ENCODE measurements at regions not wholly inside any gene's neighbourhood (a gene's known extent, or its start where the extent isn't known, plus 50 kb on each side); places are given as distances from the start of the nearest gene placed in this dataset.

DNA sequence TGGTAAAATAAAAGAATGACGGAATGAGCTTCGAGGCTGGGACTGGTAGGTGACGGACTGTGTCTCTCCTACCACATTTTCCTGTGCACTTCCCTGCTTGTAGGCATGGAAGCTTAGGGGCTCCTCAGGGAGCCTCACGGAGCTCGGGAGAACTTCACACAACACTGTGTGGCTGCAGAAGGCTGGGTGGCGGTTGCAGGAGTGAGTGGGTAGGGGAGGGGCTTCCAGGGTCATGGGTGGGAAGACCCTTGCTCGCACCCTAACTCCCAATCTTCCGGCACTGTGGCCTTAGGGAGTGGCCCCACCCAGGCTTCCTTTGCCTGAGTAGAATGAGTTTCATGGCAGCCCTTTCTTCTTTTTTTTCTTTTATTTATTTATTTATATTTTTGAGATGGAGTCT, 128.6 kb downstream of the INHBB start:
- DNase-seq (ENCODE audit: low read depth, low spot score): no peak
- TF ChIP-seq CTCF (conservative IDR thresholded peaks at IDR 0.05): no peak
- H3K27me3 Mint-ChIP-seq (ENCODE audit: low read depth): peaks cover 83% of the 10 kb centered on the region
- H3K9me3 Mint-ChIP-seq: peaks cover 3% of the 10 kb centered on the region
- no peaks in the 10 kb centered on the region for H3K4me1 Mint-ChIP-seq
- H3K36me3 Mint-ChIP-seq (ENCODE audit: low read depth): peaks cover 3% of the 10 kb centered on the region
- no peak overlapping the region for H3K4me3 Mint-ChIP-seq
- H3K27ac Mint-ChIP-seq (ENCODE audit: unreplicated experiment): no peak overlapping the region

GRCh38 chr2:120476141-120476540, 130.2 kb downstream of the INHBB start:
- Mint-ChIP-seq H3K4me1 (no peaks in the 10 kb centered on the region), H3K36me3 (ENCODE audit: low read depth) (peaks cover 3% of the 10 kb centered on the region), H3K27me3 (ENCODE audit: low read depth) (peaks cover 76% of the 10 kb centered on the region), H3K9me3 (peaks cover 3% of the 10 kb centered on the region), H3K4me3 (no peak overlapping the region), H3K27ac (ENCODE audit: unreplicated experiment) (no peak overlapping the region)
- TF ChIP-seq CTCF (conservative IDR thresholded peaks at IDR 0.05): no peak
- no peak for DNase-seq (ENCODE audit: low read depth, low spot score)

DNA sequence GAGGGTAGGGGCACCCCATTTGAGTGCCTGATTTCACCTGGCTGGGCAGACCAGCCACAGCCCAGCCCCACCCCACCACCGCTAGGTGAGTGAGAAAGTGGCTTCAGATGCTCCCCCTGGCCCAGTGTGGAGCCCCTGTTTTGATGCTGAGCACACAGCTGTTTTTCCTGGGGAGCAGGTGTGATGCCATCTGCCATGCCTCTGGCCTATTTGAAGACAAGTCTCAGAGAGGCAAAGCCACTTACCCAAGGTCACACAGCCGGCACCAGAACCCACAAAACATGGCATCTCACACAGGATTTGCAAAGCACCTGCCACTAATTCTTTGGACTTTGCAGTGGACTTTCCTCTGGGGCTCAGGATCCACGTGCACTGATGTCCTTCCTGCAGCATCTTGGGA, 131.3 kb downstream of the INHBB start:
- Mint-ChIP-seq H3K27ac (ENCODE audit: unreplicated experiment) (no peak overlapping the region), H3K9me3 (peaks cover 3% of the 10 kb centered on the region), H3K4me1 (no peaks in the 10 kb centered on the region), H3K36me3 (ENCODE audit: low read depth) (peaks cover 3% of the 10 kb centered on the region), H3K27me3 (ENCODE audit: low read depth) (peaks cover 72% of the 10 kb centered on the region), H3K4me3 (no peak overlapping the region)
- TF ChIP-seq CTCF (conservative IDR thresholded peaks at IDR 0.05): no peak
- DNase-seq (ENCODE audit: low read depth, low spot score): no peak

DNA sequence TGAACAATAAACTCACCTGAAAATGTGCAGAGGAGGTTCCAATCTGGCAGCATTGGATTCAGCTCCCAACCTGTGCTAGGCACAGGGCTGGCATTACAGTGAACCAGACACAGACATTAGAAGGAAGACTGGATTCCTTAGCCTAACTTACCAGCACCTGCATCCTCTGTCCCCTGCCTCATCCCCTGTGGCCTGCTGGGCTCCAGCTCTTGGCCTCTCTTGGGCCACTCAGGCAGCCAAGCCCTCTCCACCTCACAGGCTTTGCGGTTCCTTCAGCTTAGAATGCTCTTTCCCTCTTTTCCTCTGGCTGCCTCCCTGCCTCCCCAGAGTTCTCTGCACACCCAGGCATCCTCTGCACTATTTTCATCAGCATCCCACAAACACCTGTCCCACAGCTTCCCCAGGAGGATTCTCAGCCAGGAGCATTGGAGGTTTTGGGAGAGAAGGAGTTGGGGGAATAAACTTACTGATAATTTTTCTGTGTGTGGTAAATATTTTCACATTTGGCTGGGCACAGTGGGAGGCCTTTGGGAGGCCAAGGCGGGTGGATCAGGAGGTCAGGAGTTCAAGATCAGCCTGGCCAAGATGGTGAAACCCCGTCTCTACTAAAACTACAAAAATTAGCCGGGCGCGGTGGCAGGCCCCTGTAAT, 132.0 kb downstream of the INHBB start:
- TF ChIP-seq CTCF (conservative IDR thresholded peaks at IDR 0.05): no peak
- peaks cover 65% of the 10 kb centered on the region for H3K27me3 Mint-ChIP-seq (ENCODE audit: low read depth)
- H3K9me3 Mint-ChIP-seq: no peaks in the 10 kb centered on the region
- no peak overlapping the region for H3K27ac Mint-ChIP-seq (ENCODE audit: unreplicated experiment)
- H3K36me3 Mint-ChIP-seq (ENCODE audit: low read depth): no peaks in the 10 kb centered on the region
- no peak overlapping the region for H3K4me3 Mint-ChIP-seq
- DNase-seq (ENCODE audit: low read depth, low spot score): no peak
- no peaks in the 10 kb centered on the region for H3K4me1 Mint-ChIP-seq

DNA sequence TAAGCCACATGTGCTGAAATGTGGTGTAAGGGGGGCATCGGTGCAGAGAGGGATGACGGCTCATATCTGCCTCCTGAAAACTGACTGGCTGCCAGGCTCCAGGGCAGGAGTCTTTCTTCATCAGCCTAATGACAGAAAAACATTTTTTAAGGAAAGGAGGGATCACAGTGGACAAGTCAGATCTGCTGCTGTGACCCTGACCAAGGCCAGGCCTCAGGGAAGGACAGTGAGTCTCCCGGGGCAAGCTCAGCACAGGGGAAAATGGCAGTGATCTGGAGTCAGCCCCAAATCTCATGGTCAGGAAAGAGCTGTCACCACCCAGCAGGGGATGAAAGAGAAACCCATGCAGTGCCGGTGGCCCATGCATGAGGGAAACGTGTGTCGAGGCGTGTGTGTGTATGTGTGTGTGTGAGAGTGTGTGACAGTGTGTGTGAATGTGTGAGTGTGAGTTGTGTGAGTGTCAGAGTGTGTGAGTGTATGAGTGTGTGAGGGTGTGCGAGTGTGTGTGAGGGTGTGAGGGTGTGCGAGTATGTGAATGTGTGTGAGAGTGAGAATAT, 134.5 kb downstream of the INHBB start:
- H3K4me1 Mint-ChIP-seq: no peaks in the 10 kb centered on the region
- no peaks in the 10 kb centered on the region for H3K9me3 Mint-ChIP-seq
- H3K27ac Mint-ChIP-seq (ENCODE audit: unreplicated experiment): no peak overlapping the region
- no peak for DNase-seq (ENCODE audit: low read depth, low spot score)
- no peak for TF ChIP-seq CTCF (conservative IDR thresholded peaks at IDR 0.05)
- no peak overlapping the region for H3K4me3 Mint-ChIP-seq
- H3K36me3 Mint-ChIP-seq (ENCODE audit: low read depth): no peaks in the 10 kb centered on the region
- H3K27me3 Mint-ChIP-seq (ENCODE audit: low read depth): peaks cover 52% of the 10 kb centered on the region

All from neural crest cell (in vitro differentiated cells).